Osteoblast (primary cell): ENCODE measurements at regions not wholly inside any gene's neighbourhood (a gene's known extent, or its start where the extent isn't known, plus 50 kb on each side); places are given as distances from the start of the nearest gene placed in this dataset.

Experiments
- DNase-seq: peaks from one replicate; pipeline ENCODE4 v3.0.0; 2011; ENCODE audit warnings: low spot score, mixed read lengths; ENCODE audit not compliant: insufficient read length; ENCODE audit errors: missing footprints
- H2AFZ ChIP-seq: 2 replicates; pipeline ENCODE4 v1.6.0; 2011; ENCODE audit warnings: mild to moderate bottlenecking, low read length
- H3K27ac ChIP-seq: 2 replicates; pipeline ENCODE4 v1.5.1; 2011; ENCODE audit warnings: mild to moderate bottlenecking, low read depth, low read length, moderate library complexity
- H3K27me3 ChIP-seq: 2 replicates; pipeline ENCODE4 v1.6.0; 2012; ENCODE audit warnings: mild to moderate bottlenecking, control low read depth, inconsistent platforms, low read length, moderate library complexity; ENCODE audit not compliant: insufficient read depth
- H3K36me3 ChIP-seq: 2 replicates; pipeline ENCODE4 v1.5.1; 2011; ENCODE audit warnings: mild to moderate bottlenecking, low read length, control low read depth, moderate library complexity; ENCODE audit not compliant: insufficient read depth
- H3K4me1 ChIP-seq: 2 replicates; pipeline ENCODE4 v1.5.1; 2011; ENCODE audit warnings: mild to moderate bottlenecking, low read length, control low read depth, moderate library complexity; ENCODE audit not compliant: insufficient read depth
- H3K4me2 ChIP-seq: 2 replicates; pipeline ENCODE4 v1.6.0; 2011; ENCODE audit warnings: mild to moderate bottlenecking, low read length; ENCODE audit not compliant: insufficient read depth
- H3K4me3 ChIP-seq: fragments of 200-600 bp; sonication (generic); 3 replicates; pipeline ENCODE4 v1.5.1; 2012; ENCODE audit warnings: mild to moderate bottlenecking, low read length, inconsistent platforms; ENCODE audit not compliant: insufficient read depth
- H3K79me2 ChIP-seq: 2 replicates; pipeline ENCODE4 v1.6.0; 2012; ENCODE audit warnings: mild to moderate bottlenecking, low read length, control low read depth, inconsistent platforms; ENCODE audit not compliant: insufficient read depth
- H3K9me3 ChIP-seq: 2 replicates; pipeline ENCODE4 v1.5.1; 2011; ENCODE audit warnings: low read depth, low read length, control low read depth
- H4K20me1 ChIP-seq: 2 replicates; pipeline ENCODE4 v1.6.0; 2012; ENCODE audit warnings: mild to moderate bottlenecking, low read length, control low read depth; ENCODE audit not compliant: insufficient read depth
- TF ChIP-seq, protein P1 (sequence below): IDR thresholded peaks from 2 replicates; pipeline ENCODE4 v1.5.1; 2011; ENCODE audit warnings: mild to moderate bottlenecking, low read depth, low read length, moderate library complexity; ENCODE audit errors: extremely low read depth

DNA sequence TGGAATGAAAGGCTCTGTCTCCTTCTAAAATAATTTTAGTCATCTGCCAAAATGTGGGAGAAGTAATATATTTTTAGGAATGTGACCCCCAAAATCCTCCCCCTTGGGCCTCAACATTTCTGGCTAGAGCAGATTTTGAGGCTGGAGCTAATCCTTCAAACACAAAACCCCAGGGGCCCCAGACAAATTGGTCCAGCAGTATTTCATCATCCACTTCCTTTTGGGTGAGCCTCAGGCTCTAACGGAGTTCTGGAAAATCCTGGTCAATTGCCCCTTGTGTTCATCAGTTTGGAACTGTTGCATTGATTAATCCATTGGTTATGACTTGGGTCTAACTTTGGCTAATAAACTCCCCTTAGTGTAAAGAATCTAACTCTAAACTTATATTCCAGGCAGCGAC lies 67.4 kb upstream of the PCDH19 start:
- Histone ChIP-seq H2AFZ (no peak overlapping the region), H3K27me3 (no peaks in the 10 kb centered on the region), H4K20me1 (no peaks in the 10 kb centered on the region), H3K4me1 (no peaks in the 10 kb centered on the region), H3K79me2 (no peaks in the 10 kb centered on the region), H3K4me3 (no peak overlapping the region), H3K36me3 (no peaks in the 10 kb centered on the region), H3K27ac (no peak overlapping the region), H3K9me3 (no peaks in the 10 kb centered on the region), H3K4me2 (no peak overlapping the region)
- TF ChIP-seq, protein P1, sequence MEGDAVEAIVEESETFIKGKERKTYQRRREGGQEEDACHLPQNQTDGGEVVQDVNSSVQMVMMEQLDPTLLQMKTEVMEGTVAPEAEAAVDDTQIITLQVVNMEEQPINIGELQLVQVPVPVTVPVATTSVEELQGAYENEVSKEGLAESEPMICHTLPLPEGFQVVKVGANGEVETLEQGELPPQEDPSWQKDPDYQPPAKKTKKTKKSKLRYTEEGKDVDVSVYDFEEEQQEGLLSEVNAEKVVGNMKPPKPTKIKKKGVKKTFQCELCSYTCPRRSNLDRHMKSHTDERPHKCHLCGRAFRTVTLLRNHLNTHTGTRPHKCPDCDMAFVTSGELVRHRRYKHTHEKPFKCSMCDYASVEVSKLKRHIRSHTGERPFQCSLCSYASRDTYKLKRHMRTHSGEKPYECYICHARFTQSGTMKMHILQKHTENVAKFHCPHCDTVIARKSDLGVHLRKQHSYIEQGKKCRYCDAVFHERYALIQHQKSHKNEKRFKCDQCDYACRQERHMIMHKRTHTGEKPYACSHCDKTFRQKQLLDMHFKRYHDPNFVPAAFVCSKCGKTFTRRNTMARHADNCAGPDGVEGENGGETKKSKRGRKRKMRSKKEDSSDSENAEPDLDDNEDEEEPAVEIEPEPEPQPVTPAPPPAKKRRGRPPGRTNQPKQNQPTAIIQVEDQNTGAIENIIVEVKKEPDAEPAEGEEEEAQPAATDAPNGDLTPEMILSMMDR, result no peak
- no peak for DNase-seq
